ENCODE measurements at regions not wholly inside any gene's neighbourhood (a gene's known extent, or its start where the extent isn't known, plus 50 kb on each side); places are given as distances from the start of the nearest gene placed in this dataset.

GRCh38 chr3:118765636-118766305 lies 268.9 kb downstream of the IGSF11 start:
- no peaks in the 10 kb centered on the region for H3K79me2 ChIP-seq (ENCODE audit: insufficient read depth, low read length)
- H3K4me1 ChIP-seq (ENCODE audit: insufficient read depth, low read length): no peaks in the 10 kb centered on the region
- no peak overlapping the region for H3K4me3 Mint-ChIP-seq (ENCODE audit: unreplicated experiment)
- no peaks in the 10 kb centered on the region for H4K20me1 ChIP-seq (ENCODE audit: insufficient read depth, low read length)
- H3K4me3 ChIP-seq (ENCODE audit: insufficient read depth, low read depth, low read length): no peak overlapping the region
- H3K27ac ChIP-seq (ENCODE audit: low read depth, low read length): no peak overlapping the region
- H3K27ac Mint-ChIP-seq (ENCODE audit: unreplicated experiment): no peak overlapping the region
- H3K36me3 Mint-ChIP-seq (ENCODE audit: low read depth, unreplicated experiment): no peaks in the 10 kb centered on the region
- no peak overlapping the region for H3K4me2 ChIP-seq (ENCODE audit: low read length)
- no peaks in the 10 kb centered on the region for H3K9me3 Mint-ChIP-seq (ENCODE audit: unreplicated experiment)
- FAIRE-seq: no peak
- no peaks in the 10 kb centered on the region for H3K27me3 ChIP-seq (ENCODE audit: insufficient read depth, low read length)
- H2AFZ ChIP-seq (ENCODE audit: low read depth, low read length): no peak overlapping the region
- DNase-seq (ENCODE audit: low read depth): no peak
- H3K4me1 Mint-ChIP-seq (ENCODE audit: low read depth, unreplicated experiment): peaks cover 3% of the 10 kb centered on the region
- H3K9ac ChIP-seq (ENCODE audit: low read length): no peak overlapping the region
- TF ChIP-seq EZH2 (IDR thresholded peaks at IDR 0.05; ENCODE audit: insufficient read depth, low read length) (no peak), CTCF (IDR thresholded peaks at IDR 0.05; ENCODE audit: insufficient read depth, low read depth, low read length) (no peak)
- no peaks in the 10 kb centered on the region for H3K36me3 ChIP-seq (ENCODE audit: insufficient read depth, low read length)
- no peaks in the 10 kb centered on the region for H3K9me3 ChIP-seq (ENCODE audit: insufficient read depth, low read depth, low read length)
- no peaks in the 10 kb centered on the region for H3K27me3 Mint-ChIP-seq (ENCODE audit: low read depth, unreplicated experiment)

GRCh38 chr3:118766306-118766669 lies 268.4 kb downstream of the IGSF11 start:
- H3K27ac Mint-ChIP-seq (ENCODE audit: unreplicated experiment): no peak overlapping the region
- Histone ChIP-seq H3K4me1 (ENCODE audit: insufficient read depth, low read length) (no peaks in the 10 kb centered on the region), H3K9ac (ENCODE audit: low read length) (no peak overlapping the region), H3K27me3 (ENCODE audit: insufficient read depth, low read length) (no peaks in the 10 kb centered on the region), H3K27ac (ENCODE audit: low read depth, low read length) (no peak overlapping the region), H3K4me2 (ENCODE audit: low read length) (no peak overlapping the region), H3K4me3 (ENCODE audit: insufficient read depth, low read depth, low read length) (no peak overlapping the region), H3K9me3 (ENCODE audit: insufficient read depth, low read depth, low read length) (no peaks in the 10 kb centered on the region), H4K20me1 (ENCODE audit: insufficient read depth, low read length) (no peaks in the 10 kb centered on the region), H2AFZ (ENCODE audit: low read depth, low read length) (no peak overlapping the region), H3K36me3 (ENCODE audit: insufficient read depth, low read length) (no peaks in the 10 kb centered on the region), H3K79me2 (ENCODE audit: insufficient read depth, low read length) (no peaks in the 10 kb centered on the region)
- H3K4me1 Mint-ChIP-seq (ENCODE audit: low read depth, unreplicated experiment): peaks cover 3% of the 10 kb centered on the region
- H3K9me3 Mint-ChIP-seq (ENCODE audit: unreplicated experiment): no peaks in the 10 kb centered on the region
- DNase-seq (ENCODE audit: low read depth) (no peak), FAIRE-seq (no peak)
- no peak for TF ChIP-seq EZH2 (IDR thresholded peaks at IDR 0.05; ENCODE audit: insufficient read depth, low read length)
- no peak for TF ChIP-seq CTCF (IDR thresholded peaks at IDR 0.05; ENCODE audit: insufficient read depth, low read depth, low read length)
- no peaks in the 10 kb centered on the region for H3K27me3 Mint-ChIP-seq (ENCODE audit: low read depth, unreplicated experiment)
- no peaks in the 10 kb centered on the region for H3K36me3 Mint-ChIP-seq (ENCODE audit: low read depth, unreplicated experiment)
- no peak overlapping the region for H3K4me3 Mint-ChIP-seq (ENCODE audit: unreplicated experiment)

GRCh38 chr3:118772036-118772435 lies 262.6 kb downstream of the IGSF11 start:
- Histone ChIP-seq H3K4me2 (ENCODE audit: low read length) (no peak overlapping the region), H3K9me3 (ENCODE audit: insufficient read depth, low read depth, low read length) (no peaks in the 10 kb centered on the region), H2AFZ (ENCODE audit: low read depth, low read length) (no peak overlapping the region), H3K27ac (ENCODE audit: low read depth, low read length) (no peak overlapping the region), H3K4me3 (ENCODE audit: insufficient read depth, low read depth, low read length) (no peak overlapping the region), H3K36me3 (ENCODE audit: insufficient read depth, low read length) (no peaks in the 10 kb centered on the region), H3K79me2 (ENCODE audit: insufficient read depth, low read length) (no peaks in the 10 kb centered on the region), H3K9ac (ENCODE audit: low read length) (no peak overlapping the region), H3K27me3 (ENCODE audit: insufficient read depth, low read length) (no peaks in the 10 kb centered on the region), H4K20me1 (ENCODE audit: insufficient read depth, low read length) (no peaks in the 10 kb centered on the region), H3K4me1 (ENCODE audit: insufficient read depth, low read length) (peaks cover 4% of the 10 kb centered on the region)
- no peak overlapping the region for H3K4me3 Mint-ChIP-seq (ENCODE audit: unreplicated experiment)
- no peaks in the 10 kb centered on the region for H3K9me3 Mint-ChIP-seq (ENCODE audit: unreplicated experiment)
- FAIRE-seq (no peak), DNase-seq (ENCODE audit: low read depth) (no peak)
- H3K27ac Mint-ChIP-seq (ENCODE audit: unreplicated experiment): peak overlapping the region; percentile 93
- H3K27me3 Mint-ChIP-seq (ENCODE audit: low read depth, unreplicated experiment): no peaks in the 10 kb centered on the region
- TF ChIP-seq CTCF (IDR thresholded peaks at IDR 0.05; ENCODE audit: insufficient read depth, low read depth, low read length) (no peak), EZH2 (IDR thresholded peaks at IDR 0.05; ENCODE audit: insufficient read depth, low read length) (no peak)
- peaks cover 14% of the 10 kb centered on the region for H3K4me1 Mint-ChIP-seq (ENCODE audit: low read depth, unreplicated experiment)
- no peaks in the 10 kb centered on the region for H3K36me3 Mint-ChIP-seq (ENCODE audit: low read depth, unreplicated experiment)

Measured in astrocyte (in vitro differentiated cells and primary cell).